GM21723 (cell line): ENCODE measurements at regions not wholly inside any gene's neighbourhood (a gene's known extent, or its start where the extent isn't known, plus 50 kb on each side); places are given as distances from the start of the nearest gene placed in this dataset.

ENCODE experiments used
- ATAC-seq: cut with Tn5 transposase; IDR thresholded peaks from one replicate; pipeline ENCODE4 v1.9.1; 2021; ENCODE audit warnings: mild to moderate bottlenecking, moderate library complexity; ENCODE audit not compliant: unreplicated experiment

GRCh38 chr3:82942041-82942440, 1180.6 kb upstream of the GBE1 start:
- ATAC-seq = no peak

GRCh38 chr3:82940124-82940523, 1178.7 kb upstream of the GBE1 start:
- ATAC-seq = no peak

GRCh38 chr3:82939491-82940097, 1178.1 kb upstream of the GBE1 start:
- no peak for ATAC-seq

- ATAC-seq = no peak
These were observed 1177.4 kb upstream of the GBE1 start for GRCh38 chr3:82938821-82939328.

GRCh38 chr3:82927309-82928253, 1166.1 kb upstream of the GBE1 start:
- ATAC-seq = no peak

GRCh38 chr3:82891028-82891427, 1129.6 kb upstream of the GBE1 start:
- ATAC-seq = no peak

GRCh38 chr3:82883072-82883471, 1121.6 kb upstream of the GBE1 start:
- ATAC-seq = no peak

- no peak for ATAC-seq
These were observed 1114.0 kb upstream of the GBE1 start for GRCh38 chr3:82875401-82875800.

- ATAC-seq = no peak
These were observed 1078.4 kb upstream of the GBE1 start for GRCh38 chr3:82839871-82840270.

- no peak for ATAC-seq
These were observed 1072.7 kb upstream of the GBE1 start for GRCh38 chr3:82834098-82834497.

GRCh38 chr3:82824491-82824890, 1063.0 kb upstream of the GBE1 start:
- no peak for ATAC-seq

- no peak for ATAC-seq
These were observed 1054.6 kb upstream of the GBE1 start for GRCh38 chr3:82816086-82816485.

GRCh38 chr3:82815417-82816058, 1054.1 kb upstream of the GBE1 start:
- no peak for ATAC-seq

- no peak for ATAC-seq
These were observed 1053.2 kb upstream of the GBE1 start for GRCh38 chr3:82814660-82815059.

GRCh38 chr3:82807781-82808180, 1046.3 kb upstream of the GBE1 start:
- ATAC-seq = no peak

- no peak for ATAC-seq
These were observed 1041.1 kb upstream of the GBE1 start for GRCh38 chr3:82802501-82802900.

GRCh38 chr3:82800248-82800647, 1038.8 kb upstream of the GBE1 start:
- ATAC-seq = no peak

GRCh38 chr3:82796765-82797164, 1035.3 kb upstream of the GBE1 start:
- ATAC-seq = no peak

- ATAC-seq = no peak
These were observed 1029.8 kb upstream of the GBE1 start for GRCh38 chr3:82791241-82791640.

- no peak for ATAC-seq
These were observed 1029.1 kb upstream of the GBE1 start for GRCh38 chr3:82790307-82791097.

GRCh38 chr3:82783194-82783593, 1021.7 kb upstream of the GBE1 start:
- no peak for ATAC-seq
